ENCODE measurements at regions not wholly inside any gene's neighbourhood (a gene's known extent, or its start where the extent isn't known, plus 50 kb on each side); places are given as distances from the start of the nearest gene placed in this dataset.

GRCh38 chr7:104962781-104963180, 51.2 kb upstream of the KMT2E start:
- TF ChIP-seq CTCF (IDR thresholded peaks at IDR 0.05), result no peak
- intact Hi-C loops (cut with DNase I), result no loop called here
- no peaks in the 10 kb centered on the region for H3K27me3 ChIP-seq
- H3K4me3 ChIP-seq, result no peak overlapping the region
- no peaks in the 10 kb centered on the region for H3K9me3 ChIP-seq
- H3K36me3 ChIP-seq, result no peaks in the 10 kb centered on the region
- no peak overlapping the region for H3K27ac ChIP-seq
- FAIRE-seq (no peak), DNase-seq (no peak), ATAC-seq (no peak)
- H3K4me1 ChIP-seq, result no peaks in the 10 kb centered on the region
- 81 to 87% methylated on average over 3 of the region's 3 CpGs for WGBS, 2 donors

GRCh38 chr7:104963378-104963990, 50.5 kb upstream of the KMT2E start:
- 90 to 94% methylated on average over 2 of the region's 2 CpGs for WGBS, 2 donors
- Histone ChIP-seq H3K36me3 (no peaks in the 10 kb centered on the region), H3K27me3 (no peaks in the 10 kb centered on the region), H3K4me1 (peaks cover 0 to 6% (median 5%) of the 10 kb centered on the region in 3 donors), H3K9me3 (no peaks in the 10 kb centered on the region), H3K27ac (no peak overlapping the region), H3K4me3 (no peak overlapping the region)
- TF ChIP-seq CTCF (IDR thresholded peaks at IDR 0.05), result no peak
- intact Hi-C loops (cut with DNase I), result no loop called here
- FAIRE-seq (no peak), ATAC-seq (no peak), DNase-seq (no peak)

DNA sequence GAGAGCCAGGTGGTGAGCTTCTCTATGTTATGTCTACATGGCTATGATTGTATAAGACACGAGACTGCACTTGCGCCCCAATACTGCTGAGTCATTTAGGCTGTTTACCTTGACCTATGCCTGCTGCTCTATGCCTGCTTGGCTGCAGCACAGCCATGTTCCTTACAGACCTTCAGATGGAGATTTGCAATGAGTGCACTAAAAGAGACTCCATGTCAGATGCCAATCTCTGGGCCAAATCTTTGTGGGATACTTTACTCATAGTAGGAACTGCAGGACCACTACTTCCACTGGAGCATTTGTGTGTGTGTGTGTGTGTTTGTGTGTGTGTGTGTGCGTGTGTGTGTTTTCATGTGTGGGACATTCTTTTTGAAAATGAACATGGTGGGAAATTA, 50.0 kb upstream of the KMT2E start:
- no peaks in the 10 kb centered on the region for H3K27me3 ChIP-seq
- FAIRE-seq (no peak), ATAC-seq (peak in 3 of 4 donors; percentile 15 to 39 (median 18)), DNase-seq (no peak)
- peaks cover 0 to 8% (median 6%) of the 10 kb centered on the region in 3 donors for H3K4me1 ChIP-seq
- H3K36me3 ChIP-seq, result no peaks in the 10 kb centered on the region
- no peak overlapping the region for H3K4me3 ChIP-seq
- intact Hi-C loops (cut with DNase I), result no loop called here
- no peak overlapping the region for H3K27ac ChIP-seq
- no peaks in the 10 kb centered on the region for H3K9me3 ChIP-seq
- 65 to 72% methylated on average over 3 of the region's 3 CpGs for WGBS, 2 donors
- TF ChIP-seq CTCF (IDR thresholded peaks at IDR 0.05), result no peak
